Neural crest cell (in vitro differentiated cells): ENCODE measurements at regions not wholly inside any gene's neighbourhood (a gene's known extent, or its start where the extent isn't known, plus 50 kb on each side); places are given as distances from the start of the nearest gene placed in this dataset.
A peak's percentile ranks its signal among the peaks of the same experiment; 100 is the strongest.

ENCODE experiments used
- DNase-seq: peaks from one replicate; pipeline ENCODE4 v3.0.0; 2021; ENCODE audit warnings: low read depth, mixed read lengths, low spot score
- H3K27ac Mint-ChIP-seq: one replicate; pipeline ENCODE4 v1.8.0; 2021; ENCODE audit warnings: mild to moderate bottlenecking, mixed read lengths; ENCODE audit not compliant: unreplicated experiment
- H3K27me3 Mint-ChIP-seq: 2 replicates; pipeline ENCODE4 v1.8.0; 2021; ENCODE audit warnings: low read depth, mild to moderate bottlenecking, mixed read lengths
- H3K36me3 Mint-ChIP-seq: 2 replicates; pipeline ENCODE4 v1.8.0; 2021; ENCODE audit warnings: low read depth, mild to moderate bottlenecking, mixed read lengths
- H3K4me1 Mint-ChIP-seq: 2 replicates; pipeline ENCODE4 v1.8.0; 2021; ENCODE audit warnings: mixed read lengths
- H3K4me3 Mint-ChIP-seq: one replicate; pipeline ENCODE4 v1.8.0; 2021; ENCODE audit warnings: mild to moderate bottlenecking, mixed read lengths
- H3K9me3 Mint-ChIP-seq: 2 replicates; pipeline ENCODE4 v1.8.0; 2021; ENCODE audit warnings: mixed read lengths
- TF ChIP-seq, protein P1 (sequence below): fragments of 200-600 bp; sonication (generic); conservative IDR thresholded peaks from 2 replicates; pipeline ENCODE4 v1.5.0; 2021; ENCODE audit warnings: antibody characterized with exemption, mild to moderate bottlenecking

DNA sequence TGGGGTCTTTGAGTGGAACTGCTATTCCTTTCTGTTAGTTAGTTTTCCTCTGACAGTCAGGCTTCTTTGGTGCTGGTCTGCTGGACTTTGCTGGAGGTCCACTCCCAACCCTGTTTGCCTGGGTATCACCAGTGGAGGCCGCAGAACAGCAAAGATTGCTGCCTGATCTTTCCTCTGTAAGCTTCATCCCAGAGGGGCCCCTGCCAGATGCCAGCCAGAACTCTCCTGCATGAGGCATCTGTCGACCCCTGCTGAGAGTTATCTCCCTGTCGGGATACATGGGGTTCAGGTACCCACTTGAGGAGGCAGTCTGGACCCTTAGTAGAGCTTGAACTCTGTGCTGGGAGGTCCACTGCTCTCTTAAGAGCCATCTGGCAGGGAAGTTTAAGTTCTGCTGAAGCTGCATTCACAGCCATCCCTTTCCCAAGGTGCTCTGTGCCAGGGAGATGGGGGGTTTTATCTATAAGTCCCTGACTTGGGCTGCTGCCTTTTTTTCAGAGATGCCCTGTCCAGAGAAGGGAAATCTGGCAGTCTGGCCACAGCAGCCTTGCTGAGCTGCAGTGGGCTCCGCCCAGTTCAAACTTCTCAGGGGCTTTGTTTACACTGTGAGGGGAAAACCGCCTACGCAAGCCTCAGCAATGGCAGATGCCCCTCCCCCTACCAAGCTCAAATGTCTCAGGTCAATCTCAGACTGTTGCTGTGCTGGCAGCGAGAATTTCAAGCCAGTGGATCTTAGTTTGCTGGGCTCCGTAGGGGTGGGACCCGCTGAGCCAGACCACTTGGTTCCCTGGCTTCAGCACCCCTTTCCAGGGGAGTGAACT, 89.7 kb upstream of the CDK6 start:
- TF ChIP-seq, protein P1, sequence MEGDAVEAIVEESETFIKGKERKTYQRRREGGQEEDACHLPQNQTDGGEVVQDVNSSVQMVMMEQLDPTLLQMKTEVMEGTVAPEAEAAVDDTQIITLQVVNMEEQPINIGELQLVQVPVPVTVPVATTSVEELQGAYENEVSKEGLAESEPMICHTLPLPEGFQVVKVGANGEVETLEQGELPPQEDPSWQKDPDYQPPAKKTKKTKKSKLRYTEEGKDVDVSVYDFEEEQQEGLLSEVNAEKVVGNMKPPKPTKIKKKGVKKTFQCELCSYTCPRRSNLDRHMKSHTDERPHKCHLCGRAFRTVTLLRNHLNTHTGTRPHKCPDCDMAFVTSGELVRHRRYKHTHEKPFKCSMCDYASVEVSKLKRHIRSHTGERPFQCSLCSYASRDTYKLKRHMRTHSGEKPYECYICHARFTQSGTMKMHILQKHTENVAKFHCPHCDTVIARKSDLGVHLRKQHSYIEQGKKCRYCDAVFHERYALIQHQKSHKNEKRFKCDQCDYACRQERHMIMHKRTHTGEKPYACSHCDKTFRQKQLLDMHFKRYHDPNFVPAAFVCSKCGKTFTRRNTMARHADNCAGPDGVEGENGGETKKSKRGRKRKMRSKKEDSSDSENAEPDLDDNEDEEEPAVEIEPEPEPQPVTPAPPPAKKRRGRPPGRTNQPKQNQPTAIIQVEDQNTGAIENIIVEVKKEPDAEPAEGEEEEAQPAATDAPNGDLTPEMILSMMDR = no peak
- H3K27me3 Mint-ChIP-seq = no peaks in the 10 kb centered on the region
- DNase-seq = peak; percentile 57
- H3K4me3 Mint-ChIP-seq = peak overlapping the region; percentile 50
- peaks cover 5% of the 10 kb centered on the region for H3K36me3 Mint-ChIP-seq
- peak overlapping the region; percentile 78 for H3K27ac Mint-ChIP-seq
- H3K4me1 Mint-ChIP-seq = peaks cover 26% of the 10 kb centered on the region
- H3K9me3 Mint-ChIP-seq = peaks cover 10% of the 10 kb centered on the region

DNA sequence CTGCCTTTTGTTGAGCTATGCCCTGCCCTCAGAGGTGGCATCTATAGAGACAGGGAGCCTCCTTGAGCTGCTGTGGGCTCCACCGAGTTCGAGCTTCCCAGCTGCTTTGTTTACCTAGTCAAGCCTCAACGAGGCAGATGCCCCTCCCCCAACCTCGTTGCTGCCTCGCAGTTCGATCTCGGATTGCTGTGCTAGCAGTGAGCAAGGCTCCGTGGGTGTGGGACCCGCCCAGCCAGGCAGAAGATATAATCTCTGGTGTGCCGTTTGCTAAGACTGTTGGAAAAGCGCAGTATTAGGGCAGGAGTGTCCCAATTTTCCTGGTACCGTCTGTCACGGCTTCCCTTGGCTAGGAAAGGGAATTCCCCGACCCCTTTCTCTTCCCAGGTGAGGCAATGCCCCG, 88.4 kb upstream of the CDK6 start:
- DNase-seq = no peak
- H3K9me3 Mint-ChIP-seq = peaks cover 11% of the 10 kb centered on the region
- H3K27ac Mint-ChIP-seq = no peak overlapping the region
- TF ChIP-seq, protein P1 = no peak
- H3K4me1 Mint-ChIP-seq = peaks cover 26% of the 10 kb centered on the region
- no peak overlapping the region for H3K4me3 Mint-ChIP-seq
- H3K27me3 Mint-ChIP-seq = no peaks in the 10 kb centered on the region
- H3K36me3 Mint-ChIP-seq = peaks cover 5% of the 10 kb centered on the region

DNA sequence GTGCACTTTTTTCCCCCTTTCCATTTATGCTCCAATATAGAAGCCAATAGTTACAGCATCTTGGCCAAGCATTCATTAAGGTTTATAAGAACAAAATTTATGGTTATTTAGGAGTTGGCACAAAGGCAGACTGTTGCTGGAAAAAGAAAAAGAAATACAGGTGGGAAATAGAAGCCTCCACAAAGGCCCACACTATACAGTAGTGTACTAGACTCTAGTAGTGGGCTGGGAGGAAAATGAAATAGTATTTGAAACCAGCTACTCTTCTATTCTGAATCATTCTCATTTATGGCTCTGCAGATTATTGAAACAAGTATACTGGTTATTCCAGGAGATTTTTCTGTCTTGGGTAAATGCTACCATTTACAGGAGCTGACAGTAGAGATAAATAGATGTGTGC, 80.9 kb upstream of the CDK6 start:
- H3K9me3 Mint-ChIP-seq = peaks cover 7% of the 10 kb centered on the region

DNA sequence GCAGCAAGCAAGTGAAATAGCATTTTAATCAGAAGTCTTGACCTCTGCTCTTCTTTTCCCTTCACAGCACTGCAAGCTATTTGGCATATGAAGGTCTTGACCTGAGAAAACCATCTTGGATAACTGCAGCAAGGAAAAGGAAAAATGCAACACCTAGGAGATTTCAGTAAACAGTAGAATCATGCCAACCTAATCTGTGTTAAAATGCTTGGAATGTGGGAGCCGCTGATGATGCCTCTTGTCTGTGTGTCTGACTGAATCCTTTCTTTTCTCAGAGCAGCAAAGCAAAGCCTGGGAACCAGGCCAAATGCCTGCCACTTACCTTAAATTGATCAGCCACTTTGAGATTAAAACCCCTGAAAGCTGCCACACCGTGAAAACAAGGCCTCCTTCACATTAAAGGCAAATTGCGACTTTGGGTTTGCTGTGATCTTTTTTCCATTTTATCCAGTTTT, 80.4 kb upstream of the CDK6 start:
- no peaks in the 10 kb centered on the region for H3K27me3 Mint-ChIP-seq
- no peak overlapping the region for H3K4me3 Mint-ChIP-seq
- no peaks in the 10 kb centered on the region for H3K36me3 Mint-ChIP-seq
- H3K9me3 Mint-ChIP-seq = peaks cover 4% of the 10 kb centered on the region
- H3K4me1 Mint-ChIP-seq = peaks cover 9% of the 10 kb centered on the region
- no peak for DNase-seq
- H3K27ac Mint-ChIP-seq = no peak overlapping the region
- TF ChIP-seq, protein P1 = no peak

More for the DNA sequence above, 80.9 kb upstream of the CDK6 start:
- peaks cover 9% of the 10 kb centered on the region for H3K4me1 Mint-ChIP-seq
- H3K27me3 Mint-ChIP-seq = no peaks in the 10 kb centered on the region
- no peak for DNase-seq
- H3K4me3 Mint-ChIP-seq = no peak overlapping the region
- H3K36me3 Mint-ChIP-seq = peaks cover 2% of the 10 kb centered on the region
- TF ChIP-seq, protein P1 = no peak
- no peak overlapping the region for H3K27ac Mint-ChIP-seq

DNA sequence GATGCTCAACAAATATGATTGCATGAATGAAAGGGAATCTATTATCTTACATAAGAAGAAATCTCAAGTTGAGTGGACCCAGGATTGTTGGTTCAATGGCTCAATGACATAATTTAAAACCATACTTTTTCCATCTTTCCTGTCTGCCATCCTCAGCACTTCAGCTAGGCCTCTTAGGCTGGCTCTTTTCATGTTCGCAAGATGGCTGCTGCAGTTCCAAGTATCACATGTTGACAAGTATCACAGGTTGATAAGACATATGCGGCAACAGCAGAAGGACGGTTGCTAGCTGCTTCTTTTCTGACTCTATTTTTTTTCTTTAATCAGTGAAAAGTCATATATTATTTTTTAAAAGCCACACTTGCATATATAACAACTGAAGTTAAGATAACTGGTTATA, 79.0 kb upstream of the CDK6 start:
- no peaks in the 10 kb centered on the region for H3K9me3 Mint-ChIP-seq
- H3K4me1 Mint-ChIP-seq = peaks cover 9% of the 10 kb centered on the region
- DNase-seq = no peak
- TF ChIP-seq, protein P1 = no peak
- no peak overlapping the region for H3K27ac Mint-ChIP-seq
- H3K36me3 Mint-ChIP-seq = no peaks in the 10 kb centered on the region
- no peaks in the 10 kb centered on the region for H3K27me3 Mint-ChIP-seq
- H3K4me3 Mint-ChIP-seq = no peak overlapping the region
